Uterus (tissue), 3 donors: ENCODE measurements at regions not wholly inside any gene's neighbourhood (a gene's known extent, or its start where the extent isn't known, plus 50 kb on each side); places are given as distances from the start of the nearest gene placed in this dataset.

Experiments used
- DNase-seq, 2 donors: peaks; one replicate each; pipeline ENCODE4 v3.0.0-alpha.2; 2019 to 2020
- H3K27ac ChIP-seq, 2 donors: fragments of 200-600 bp; sonication (generic); 1 replicate in 1 of 2; 2 replicates in 1 of 2; pipeline ENCODE4 v1.5.1; 2016 to 2018
- H3K27me3 ChIP-seq, 2 donors: fragments of 200-600 bp; sonication (generic); one replicate each; pipeline ENCODE4 v1.5.1; 2018 to 2019; ENCODE audit warnings: control low read depth in 1 of 2
- H3K36me3 ChIP-seq, 2 donors: fragments of 200-600 bp; sonication (generic); one replicate each; pipeline ENCODE4 v1.5.1; 2019; ENCODE audit warnings: control low read depth in 1 of 2
- H3K4me1 ChIP-seq, 2 donors: fragments of 200-600 bp; sonication (generic); one replicate each; pipeline ENCODE4 v1.5.1; 2018 to 2019; ENCODE audit warnings: control low read depth in 1 of 2
- H3K4me3 ChIP-seq, 2 donors: fragments of 200-600 bp; sonication (generic); 1 replicate in 1 of 2; 2 replicates in 1 of 2; pipeline ENCODE4 v1.5.1; 2018 to 2019; ENCODE audit warnings: mild to moderate bottlenecking in 1 of 2
- H3K9me3 ChIP-seq, 2 donors: fragments of 200-600 bp; sonication (generic); one replicate each; pipeline ENCODE4 v1.5.1; 2019; ENCODE audit warnings: control low read depth in 1 of 2
- CTCF ChIP-seq, 4 experiments: fragments of 200-600 bp in 2 of 4; fragments of 450-650 bp in 2 of 4; sonication (generic) in 2 of 4; IDR thresholded peaks; one replicate each; pipeline ENCODE4 v1.5.1; 2016 to 2019; ENCODE audit warnings: antibody characterized with exemption in 4 of 4, mild to moderate bottlenecking in 2 of 4, moderate library complexity in 1 of 4
- POLR2A ChIP-seq, 2 donors: fragments of 450-650 bp; IDR thresholded peaks; one replicate each; pipeline ENCODE4 v1.6.1; 2016; ENCODE audit warnings: antibody characterized with exemption in 2 of 2, mild to moderate bottlenecking in 1 of 2, moderate library complexity in 1 of 2
- intact Hi-C: fragments of 100-400 bp; cut with DNase I; formaldehyde crosslinking; loops from one replicate; pipeline ENCODE4 v1.15.1; 2023; ENCODE audit warnings: low total_unique reads
- donor health status: DM: yes; HTN: yes; CAD: no.

GRCh38 chr2:45264227-45265225, 255.3 kb upstream of the SIX2 start:
- Histone ChIP-seq H3K27me3 (no peaks in the 10 kb centered on the region), H3K9me3 (no peaks in the 10 kb centered on the region), H3K4me3 (no peak overlapping the region), H3K4me1 (no peaks in the 10 kb centered on the region), H3K36me3 (no peaks in the 10 kb centered on the region), H3K27ac (no peak overlapping the region)
- intact Hi-C loops = no loop called here
- no peak for DNase-seq
- TF ChIP-seq CTCF (IDR thresholded peaks at IDR 0.05) (no peak), POLR2A (IDR thresholded peaks at IDR 0.05) (no peak)

DNA sequence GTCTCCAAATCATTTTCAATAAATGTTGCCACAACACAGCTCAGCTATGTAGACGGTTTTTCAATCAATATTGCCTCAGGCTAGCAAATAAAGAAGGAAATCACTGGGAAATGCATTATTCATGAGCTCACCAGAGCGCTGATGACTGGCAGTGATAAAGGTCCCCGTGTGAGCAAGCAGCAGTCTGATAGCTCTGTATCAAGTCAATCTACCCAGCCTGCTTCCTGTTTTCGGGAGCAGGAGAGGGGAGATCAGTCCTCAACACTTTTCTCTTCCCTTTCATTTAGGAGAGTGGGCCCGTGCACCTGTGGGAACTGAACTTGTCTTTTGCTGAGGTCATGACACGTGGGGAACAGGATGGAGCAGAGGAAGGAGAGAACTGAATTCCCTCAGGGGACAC, 253.9 kb upstream of the SIX2 start:
- no peak overlapping the region for H3K4me3 ChIP-seq
- intact Hi-C loops = no loop called here
- no peak for TF ChIP-seq CTCF (IDR thresholded peaks at IDR 0.05)
- no peak for TF ChIP-seq POLR2A (IDR thresholded peaks at IDR 0.05)
- H3K27ac ChIP-seq = no peak overlapping the region
- H3K4me1 ChIP-seq = no peaks in the 10 kb centered on the region
- no peaks in the 10 kb centered on the region for H3K27me3 ChIP-seq
- no peaks in the 10 kb centered on the region for H3K36me3 ChIP-seq
- H3K9me3 ChIP-seq = no peaks in the 10 kb centered on the region
- DNase-seq = no peak

DNA sequence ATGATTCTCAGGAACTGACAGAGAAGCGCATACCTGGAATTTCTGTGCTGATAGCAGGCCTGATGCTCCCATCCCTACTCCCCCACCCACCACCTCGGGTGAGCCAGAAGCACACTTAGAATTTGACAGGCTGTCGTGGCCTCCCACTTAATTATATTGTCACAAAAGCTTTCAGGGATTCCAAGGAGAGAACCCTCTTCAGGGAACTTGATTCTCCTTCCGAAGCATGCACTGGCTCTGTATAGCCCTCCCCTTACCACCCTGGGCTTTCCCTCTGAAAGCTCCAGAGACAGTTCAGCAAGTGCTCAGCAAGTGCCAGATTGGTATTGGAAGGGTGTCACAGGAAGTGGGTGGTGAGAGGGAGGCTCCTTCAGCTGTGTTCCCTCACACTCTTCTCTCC, 252.5 kb upstream of the SIX2 start:
- Histone ChIP-seq H3K27me3 (no peaks in the 10 kb centered on the region), H3K27ac (no peak overlapping the region), H3K36me3 (no peaks in the 10 kb centered on the region), H3K4me3 (no peak overlapping the region), H3K9me3 (no peaks in the 10 kb centered on the region), H3K4me1 (no peaks in the 10 kb centered on the region)
- intact Hi-C loops = no loop called here
- no peak for DNase-seq
- TF ChIP-seq POLR2A (IDR thresholded peaks at IDR 0.05) = no peak
- no peak for TF ChIP-seq CTCF (IDR thresholded peaks at IDR 0.05)

DNA sequence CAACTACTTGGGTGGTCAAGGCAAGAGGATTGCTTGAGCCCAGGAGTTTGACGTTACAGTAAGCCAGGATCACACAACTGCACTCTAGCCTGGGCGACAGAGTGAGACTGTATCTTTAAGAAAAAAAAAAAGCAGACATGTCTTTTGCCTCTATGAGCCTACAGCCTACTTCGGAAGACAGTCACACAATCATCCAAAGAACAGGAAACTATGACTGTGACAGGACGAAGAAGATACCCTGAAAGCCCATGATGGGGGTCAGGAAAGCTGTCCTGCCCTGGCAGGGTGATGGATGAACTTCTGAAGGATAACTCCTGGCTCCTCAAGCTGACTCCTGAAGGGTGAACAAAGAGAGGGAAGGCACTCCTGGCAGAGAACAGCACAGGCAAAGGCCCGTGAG, 251.7 kb upstream of the SIX2 start:
- no peaks in the 10 kb centered on the region for H3K4me1 ChIP-seq
- no peak for TF ChIP-seq CTCF (IDR thresholded peaks at IDR 0.05)
- H3K9me3 ChIP-seq = no peaks in the 10 kb centered on the region
- no peak for DNase-seq
- no peak overlapping the region for H3K4me3 ChIP-seq
- H3K36me3 ChIP-seq = no peaks in the 10 kb centered on the region
- intact Hi-C loops = no loop called here
- no peak overlapping the region for H3K27ac ChIP-seq
- H3K27me3 ChIP-seq = no peaks in the 10 kb centered on the region

GRCh38 chr2:45259547-45260160, 250.4 kb upstream of the SIX2 start:
- intact Hi-C loops = no loop called here
- Histone ChIP-seq H3K27ac (no peak overlapping the region), H3K4me3 (no peak overlapping the region), H3K9me3 (no peaks in the 10 kb centered on the region), H3K27me3 (no peaks in the 10 kb centered on the region), H3K4me1 (no peaks in the 10 kb centered on the region), H3K36me3 (no peaks in the 10 kb centered on the region)
- TF ChIP-seq POLR2A (IDR thresholded peaks at IDR 0.05) (no peak), CTCF (IDR thresholded peaks at IDR 0.05) (no peak)
- DNase-seq = no peak
